ENCODE measurements at regions not wholly inside any gene's neighbourhood (a gene's known extent, or its start where the extent isn't known, plus 50 kb on each side); places are given as distances from the start of the nearest gene placed in this dataset.

- H3K27ac ChIP-seq = no peak overlapping the region
Measured at GRCh38 chr9:113650207-113651131, 186.9 kb downstream of the RGS3 start.

DNA sequence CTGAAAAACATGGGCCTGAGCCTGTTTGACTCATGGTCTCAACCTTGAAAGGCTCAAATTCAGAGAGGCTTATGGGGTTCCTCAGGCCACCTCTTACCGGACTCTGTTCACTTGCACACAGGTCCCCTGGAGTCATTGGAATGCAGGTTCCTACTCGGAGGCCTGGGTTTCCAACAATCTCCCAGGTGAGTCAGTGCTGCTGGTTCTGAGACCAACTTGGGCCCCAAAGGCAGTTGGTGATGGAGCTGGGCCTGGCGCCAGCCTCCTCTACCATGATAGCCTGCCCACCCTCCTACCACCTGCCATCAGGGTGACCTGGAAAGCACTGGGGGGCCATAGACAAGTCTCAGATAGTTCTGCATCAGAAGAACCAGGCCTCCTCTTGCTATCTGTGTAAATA is 188.4 kb downstream of the RGS3 start:
- no peak overlapping the region for H3K27ac ChIP-seq
- no peak overlapping the region for H3K4me3 ChIP-seq (ENCODE audit: low read depth in 1 of 2, low read length in 1 of 2)
- H3K9me3 ChIP-seq = no peaks in the 10 kb centered on the region
- peaks cover 7 to 12% of the 10 kb centered on the region in 2 experiments for H3K4me1 ChIP-seq (ENCODE audit: control insufficient read depth in 1 of 2, insufficient read depth in 1 of 2, low read depth in 1 of 2, low read length in 1 of 2)
- TF ChIP-seq CTCF (IDR thresholded peaks at IDR 0.05) = no peak
- no peaks in the 10 kb centered on the region for H3K36me3 ChIP-seq
- H3K27me3 ChIP-seq = no peaks in the 10 kb centered on the region

More at GRCh38 chr9:113650207-113651131, 186.9 kb downstream of the RGS3 start:
- no peak overlapping the region for H3K4me3 ChIP-seq (ENCODE audit: low read depth in 1 of 2, low read length in 1 of 2)
- H3K36me3 ChIP-seq = no peaks in the 10 kb centered on the region
- no peaks in the 10 kb centered on the region for H3K9me3 ChIP-seq
- H3K27me3 ChIP-seq = no peaks in the 10 kb centered on the region
- peaks cover 0 to 4% of the 10 kb centered on the region in 2 experiments for H3K4me1 ChIP-seq (ENCODE audit: control insufficient read depth in 1 of 2, insufficient read depth in 1 of 2, low read depth in 1 of 2, low read length in 1 of 2)
- no peak for TF ChIP-seq CTCF (IDR thresholded peaks at IDR 0.05)

- Histone ChIP-seq H3K36me3 (no peaks in the 10 kb centered on the region), H3K4me1 (ENCODE audit: control insufficient read depth in 1 of 2, insufficient read depth in 1 of 2, low read depth in 1 of 2, low read length in 1 of 2) (peaks cover 14 to 19% of the 10 kb centered on the region in 2 experiments), H3K27me3 (no peaks in the 10 kb centered on the region), H3K9me3 (no peaks in the 10 kb centered on the region), H3K4me3 (ENCODE audit: low read depth in 1 of 2, low read length in 1 of 2) (no peak overlapping the region), H3K27ac (no peak overlapping the region)
- TF ChIP-seq CTCF (IDR thresholded peaks at IDR 0.05) = no peak
Measured at GRCh38 chr9:113652355-113653152, 189.0 kb downstream of the RGS3 start.

DNA sequence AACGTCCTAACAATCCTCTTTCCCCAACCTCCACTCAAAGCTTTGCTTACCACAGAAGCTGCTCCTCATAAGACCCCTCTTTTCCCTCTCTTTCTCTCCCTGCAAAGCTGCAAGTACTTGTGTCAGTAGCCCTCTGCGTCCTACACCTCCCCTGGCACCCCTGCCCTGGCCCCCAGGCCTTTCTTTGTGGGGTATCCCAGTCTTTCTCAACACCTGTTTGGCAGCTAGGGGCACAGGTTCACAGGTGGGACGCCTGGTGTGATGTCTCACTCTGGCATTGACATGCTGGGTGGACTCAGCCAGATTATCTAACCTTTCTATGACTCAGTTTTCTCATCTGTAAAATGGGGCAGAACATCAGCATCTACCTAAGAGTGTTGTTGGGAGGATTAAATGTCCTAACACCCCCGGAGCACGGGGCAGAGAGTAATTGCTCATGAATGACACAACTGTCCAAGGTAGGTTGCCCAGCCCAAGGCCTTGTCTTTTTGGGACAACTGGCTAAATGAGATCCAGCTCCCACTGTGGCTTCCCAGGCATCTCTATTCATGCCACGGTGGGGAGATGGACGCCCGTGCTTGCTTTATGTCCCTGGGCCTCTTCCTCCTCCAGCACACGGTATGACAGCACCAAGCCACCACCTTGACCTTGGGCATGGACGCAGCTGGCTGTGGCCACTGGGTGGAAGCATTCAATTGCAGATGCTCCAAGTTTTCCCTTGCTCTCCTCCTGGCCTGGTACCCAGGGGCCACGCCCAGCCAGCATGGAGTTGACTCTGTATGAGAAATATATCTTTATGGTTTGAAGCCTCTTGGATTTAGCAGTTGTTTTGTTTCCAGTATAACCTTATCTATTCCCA is 190.4 kb downstream of the RGS3 start:
- Histone ChIP-seq H3K27me3 (peaks cover 3% of the 10 kb centered on the region), H3K9me3 (no peaks in the 10 kb centered on the region), H3K36me3 (no peaks in the 10 kb centered on the region), H3K4me3 (ENCODE audit: low read depth in 1 of 2, low read length in 1 of 2) (no peak overlapping the region), H3K27ac (no peak overlapping the region), H3K4me1 (ENCODE audit: control insufficient read depth in 1 of 2, insufficient read depth in 1 of 2, low read depth in 1 of 2, low read length in 1 of 2) (peaks cover 22 to 26% of the 10 kb centered on the region in 2 experiments)
- no peak for TF ChIP-seq CTCF (IDR thresholded peaks at IDR 0.05)

Measured in neutrophil (primary cell).